ENCODE measurements at regions not wholly inside any gene's neighbourhood (a gene's known extent, or its start where the extent isn't known, plus 50 kb on each side); places are given as distances from the start of the nearest gene placed in this dataset.
"Not testable (repeated sequence)": the region's sequence is repeated elsewhere in the genome, so short reads cannot be mapped to it uniquely, and the experiment has no call there.

DNA sequence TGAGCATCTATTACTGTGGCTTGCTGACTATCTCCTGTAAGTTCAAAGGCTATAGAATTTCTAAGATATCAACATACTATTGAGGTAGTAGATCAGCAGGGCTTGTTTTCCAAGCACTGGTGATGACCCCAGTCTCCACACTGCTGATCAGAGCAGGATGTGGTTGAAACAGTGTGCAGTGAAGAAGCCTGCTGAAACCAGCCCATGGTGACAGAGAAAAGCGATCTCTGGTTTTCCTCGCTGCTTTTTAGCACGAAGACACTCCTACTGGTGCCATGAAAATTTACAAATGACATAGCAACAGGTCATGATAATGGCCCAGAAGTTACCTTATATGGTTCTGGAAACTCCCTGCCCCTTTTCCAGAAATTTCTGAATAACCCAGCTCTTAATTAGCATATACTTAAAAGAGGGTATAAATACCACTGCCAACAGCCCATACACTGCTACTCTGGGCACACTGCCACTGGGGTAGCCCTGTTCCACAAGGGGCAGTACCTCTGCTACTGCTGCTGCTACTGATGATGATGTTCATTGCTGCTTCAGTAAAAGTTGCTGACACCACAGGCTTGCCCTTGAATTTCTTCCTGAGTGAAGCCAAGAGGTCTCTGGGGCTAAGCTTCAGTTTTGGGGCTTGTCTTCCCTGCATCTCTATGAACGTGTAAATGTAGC is 1689.5 kb upstream of the PCDH10 start:
- WGBS, 2 donors (ENCODE audit: low coverage in 1 of 2): 63 to 80% methylated on average over 3 to 4 of the region's 4 CpGs

DNA sequence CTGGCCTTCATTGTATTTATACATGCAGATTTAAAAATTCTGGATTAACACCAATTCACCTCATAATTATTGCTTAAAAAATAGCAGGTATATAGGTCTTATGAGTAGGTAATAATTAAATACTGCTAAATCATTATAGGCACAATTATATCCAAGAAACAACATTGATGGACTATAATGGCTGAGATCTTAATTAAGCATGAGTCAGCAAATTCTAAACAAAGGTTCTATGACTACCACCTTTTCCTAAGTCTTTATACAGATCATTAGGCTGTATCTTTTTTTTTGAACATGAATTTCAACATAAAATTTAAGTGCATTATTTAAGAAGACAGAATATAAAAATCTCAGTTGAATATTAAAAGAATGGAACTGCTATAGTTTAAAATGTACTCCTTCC is 1678.7 kb upstream of the PCDH10 start:
- TF ChIP-seq POLR2A (IDR thresholded peaks at IDR 0.05) (no peak), CTCF (IDR thresholded peaks at IDR 0.05) (no peak), EP300 (IDR thresholded peaks at IDR 0.05) (no peak), POLR2AphosphoS5 (IDR thresholded peaks at IDR 0.05) (no peak)
- ATAC-seq: no peak
- no peaks in the 10 kb centered on the region for H3K4me1 ChIP-seq
- no peaks in the 10 kb centered on the region for H3K27me3 ChIP-seq
- H3K36me3 ChIP-seq: no peaks in the 10 kb centered on the region
- H3K4me3 ChIP-seq: no peak overlapping the region
- no peaks in the 10 kb centered on the region for H3K9me3 ChIP-seq
- H3K27ac ChIP-seq: no peak overlapping the region

More for the DNA sequence above, 1689.5 kb upstream of the PCDH10 start:
- H3K36me3 ChIP-seq: no peaks in the 10 kb centered on the region
- no peak for TF ChIP-seq POLR2A (IDR thresholded peaks at IDR 0.05)
- TF ChIP-seq EP300 (IDR thresholded peaks at IDR 0.05): no peak
- no peak for TF ChIP-seq CTCF (IDR thresholded peaks at IDR 0.05)
- TF ChIP-seq POLR2AphosphoS5 (IDR thresholded peaks at IDR 0.05): no peak
- H3K4me3 ChIP-seq: no peak overlapping the region
- no peaks in the 10 kb centered on the region for H3K27me3 ChIP-seq
- ATAC-seq: no peak
- peaks cover 0 to 15% (median 0%) of the 10 kb centered on the region in 3 donors for H3K9me3 ChIP-seq
- H3K27ac ChIP-seq: no peak overlapping the region
- H3K4me1 ChIP-seq: no peaks in the 10 kb centered on the region

- ATAC-seq: no peak
- no peak for TF ChIP-seq EP300 (IDR thresholded peaks at IDR 0.05)
- no peak for TF ChIP-seq CTCF (IDR thresholded peaks at IDR 0.05)
- TF ChIP-seq POLR2AphosphoS5 (IDR thresholded peaks at IDR 0.05): no peak
- TF ChIP-seq POLR2A (IDR thresholded peaks at IDR 0.05): no peak
- no peaks in the 10 kb centered on the region for H3K36me3 ChIP-seq
- no peaks in the 10 kb centered on the region for H3K9me3 ChIP-seq
- H3K4me3 ChIP-seq: no peak overlapping the region
- no peak overlapping the region for H3K27ac ChIP-seq
- no peaks in the 10 kb centered on the region for H3K4me1 ChIP-seq
- no peaks in the 10 kb centered on the region for H3K27me3 ChIP-seq
- 40 to 51% methylated on average over 2 of the region's 2 CpGs for WGBS, 2 donors (ENCODE audit: low coverage in 1 of 2)
These were observed 1660.3 kb upstream of the PCDH10 start for GRCh38 chr4:131488772-131489171.

GRCh38 chr4:131496211-131496610 is 1652.9 kb upstream of the PCDH10 start:
- WGBS, 2 donors (ENCODE audit: low coverage in 1 of 2): 72 to 81% methylated on average over 5 of the region's 5 CpGs
- not testable (repeated sequence) for H3K4me3 ChIP-seq, H3K4me1 ChIP-seq, H3K9me3 ChIP-seq, H3K27me3 ChIP-seq, H3K27ac ChIP-seq, H3K36me3 ChIP-seq, ATAC-seq

GRCh38 chr4:131499141-131499873 is 1649.8 kb upstream of the PCDH10 start:
- TF ChIP-seq POLR2AphosphoS5 (IDR thresholded peaks at IDR 0.05) (no peak), EP300 (IDR thresholded peaks at IDR 0.05) (no peak), POLR2A (IDR thresholded peaks at IDR 0.05) (no peak), CTCF (IDR thresholded peaks at IDR 0.05) (no peak)
- WGBS, 2 donors (ENCODE audit: low coverage in 1 of 2): 54 to 70% methylated on average over 6 of the region's 10 CpGs

More at GRCh38 chr4:131499141-131499873, 1649.8 kb upstream of the PCDH10 start:
- no peak overlapping the region for H3K4me3 ChIP-seq
- no peaks in the 10 kb centered on the region for H3K36me3 ChIP-seq
- no peaks in the 10 kb centered on the region for H3K9me3 ChIP-seq
- H3K4me1 ChIP-seq: no peaks in the 10 kb centered on the region
- H3K27me3 ChIP-seq: no peaks in the 10 kb centered on the region
- H3K27ac ChIP-seq: no peak overlapping the region
- no peak for ATAC-seq

Measured in gastroesophageal sphincter (tissue), 4 donors.